GM23338 (cell line): ENCODE measurements at regions not wholly inside any gene's neighbourhood (a gene's known extent, or its start where the extent isn't known, plus 50 kb on each side); places are given as distances from the start of the nearest gene placed in this dataset.

Experiments
- ATAC-seq: fragments of 200-7000 bp; cut with Tn5 transposase; 3 replicates; pipeline ENCODE4 v1.9.1; 2020
- DNase-seq: peaks from one replicate; pipeline ENCODE4 v3.0.0-alpha.2; 2015; ENCODE audit warnings: low spot score
- H2AFZ ChIP-seq: fragments of 200-600 bp; sonication (generic); 2 replicates; pipeline ENCODE4 v1.8.0; 2016; ENCODE audit warnings: antibody characterized with exemption, mild to moderate bottlenecking, moderate library complexity
- H3F3A ChIP-seq: fragments of 200-600 bp; sonication (generic); replicated peaks from 2 replicates; pipeline ENCODE4 v1.8.0; 2017; ENCODE audit warnings: antibody characterized with exemption, mixed run types, low read depth
- H3K27ac ChIP-seq: fragments of 200-600 bp; sonication (generic); 2 replicates; pipeline ENCODE4 v1.6.1; 2016; ENCODE audit warnings: low read depth
- H3K27me3 ChIP-seq: fragments of 200-600 bp; sonication (generic); 2 replicates; pipeline ENCODE4 v1.8.0; 2016; ENCODE audit warnings: mild to moderate bottlenecking, mixed run types, moderate library complexity; ENCODE audit not compliant: insufficient read depth
- H3K36me3 ChIP-seq: fragments of 200-600 bp; sonication (generic); 2 replicates; pipeline ENCODE4 v1.8.0; 2016; ENCODE audit warnings: mild to moderate bottlenecking; ENCODE audit not compliant: insufficient read depth
- H3K4me1 ChIP-seq: fragments of 200-600 bp; sonication (generic); 2 replicates; pipeline ENCODE4 v1.8.0; 2016; ENCODE audit warnings: mild to moderate bottlenecking, moderate library complexity; ENCODE audit not compliant: insufficient read depth
- H3K4me2 ChIP-seq: fragments of 200-600 bp; sonication (generic); 2 replicates; pipeline ENCODE4 v1.7.1; 2017; ENCODE audit warnings: mixed run types
- H3K4me3 ChIP-seq: fragments of 200-600 bp; sonication (generic); 2 replicates; pipeline ENCODE4 v1.6.1; 2016; ENCODE audit warnings: mixed run types
- H3K79me2 ChIP-seq: fragments of 200-600 bp; sonication (generic); replicated peaks from 2 replicates; pipeline ENCODE4 v1.8.0; 2017; ENCODE audit warnings: mild to moderate bottlenecking; ENCODE audit not compliant: insufficient read depth
- H3K9me2 ChIP-seq: fragments of 200-600 bp; sonication (generic); 2 replicates; pipeline ENCODE4 v1.8.0; 2017; ENCODE audit not compliant: insufficient read depth
- H4K20me1 ChIP-seq: fragments of 200-600 bp; sonication (generic); replicated peaks from 2 replicates; pipeline ENCODE4 v1.8.0; 2017; ENCODE audit warnings: mild to moderate bottlenecking; ENCODE audit not compliant: insufficient read depth
- H3K27ac Mint-ChIP-seq: 2 replicates; pipeline ENCODE4 v1.8.0; 2020; ENCODE audit warnings: inconsistent platforms, mild to moderate bottlenecking, moderate library complexity, mixed read lengths
- H3K27me3 Mint-ChIP-seq: 3 replicates; pipeline ENCODE4 v1.8.0; 2022; ENCODE audit warnings: low read depth, mild to moderate bottlenecking, moderate library complexity, mixed read lengths, inconsistent platforms; ENCODE audit not compliant: insufficient read depth, poor library complexity
- H3K36me3 Mint-ChIP-seq: 3 replicates; pipeline ENCODE4 v1.8.0; 2021; ENCODE audit warnings: low read depth, mild to moderate bottlenecking, inconsistent platforms, moderate library complexity, mixed read lengths
- H3K4me1 Mint-ChIP-seq: 3 replicates; pipeline ENCODE4 v1.8.0; 2020; ENCODE audit warnings: mild to moderate bottlenecking, inconsistent platforms, mixed read lengths
- H3K4me3 Mint-ChIP-seq: 3 replicates; pipeline ENCODE4 v1.8.0; 2021; ENCODE audit warnings: moderate library complexity, mild to moderate bottlenecking, inconsistent platforms, mixed read lengths
- H3K9me3 Mint-ChIP-seq: 3 replicates; pipeline ENCODE4 v1.8.0; 2020; ENCODE audit warnings: moderate library complexity, mild to moderate bottlenecking, inconsistent platforms, mixed read lengths
- CREB1 ChIP-seq: fragments of 250-450 bp; sonication (Bioruptor Pico); IDR thresholded peaks from 2 replicates; pipeline ENCODE4 v1.5.0; 2020; ENCODE audit warnings: low read depth, mild to moderate bottlenecking, moderate library complexity
- EZH2phosphoT487 ChIP-seq: fragments of 200-600 bp; sonication (generic); IDR thresholded peaks from one replicate; pipeline ENCODE4 v1.8.1; 2018; ENCODE audit warnings: antibody characterized with exemption; ENCODE audit not compliant: unreplicated experiment
- JUNB ChIP-seq: IDR thresholded peaks from one replicate; pipeline ENCODE4 v1.6.1; 2016; ENCODE audit warnings: antibody characterized with exemption; ENCODE audit not compliant: unreplicated experiment
- NANOG ChIP-seq: IDR thresholded peaks from 2 replicates; pipeline ENCODE4 v1.6.1; 2016; ENCODE audit warnings: antibody characterized with exemption, borderline replicate concordance
- STAT1 ChIP-seq: IDR thresholded peaks from one replicate; pipeline ENCODE4 v1.6.1; 2016; ENCODE audit warnings: antibody characterized with exemption; ENCODE audit not compliant: unreplicated experiment
- ZNF331 ChIP-seq: fragments of 250-450 bp; sonication (Bioruptor Pico); IDR thresholded peaks from 2 replicates; pipeline ENCODE4 v1.5.0; 2020; ENCODE audit warnings: low read depth, mild to moderate bottlenecking, moderate library complexity
- TF ChIP-seq, protein P1 (sequence below): IDR thresholded peaks from 2 replicates; pipeline ENCODE4 v1.6.1; 2016; ENCODE audit warnings: antibody characterized with exemption
- TF ChIP-seq, protein P2 (sequence below), 2 experiments: fragments of 200-600 bp in 1 of 2; sonication (generic) in 1 of 2; conservative IDR thresholded peaks; 2 replicates each; pipeline versions ENCODE4 v1.5.1 to v1.6.1; 2016 to 2017; ENCODE audit warnings: antibody characterized with exemption in 2 of 2, low read depth in 2 of 2, mild to moderate bottlenecking in 2 of 2, moderate library complexity in 1 of 2
- TF ChIP-seq, protein P3 (sequence below): fragments of 250-450 bp; sonication (Bioruptor Pico); IDR thresholded peaks from 2 replicates; pipeline ENCODE4 v1.5.0; 2020; ENCODE audit warnings: mild to moderate bottlenecking, moderate library complexity

- Histone ChIP-seq H3K36me3 (no peaks in the 10 kb centered on the region), H3K4me1 (0 out of 2 replicates have a peak, but pooled peaks cover 4% of the 10 kb centered on the region), H3K4me2 (no peak overlapping the region), H3K9me2 (peaks cover 9% of the 10 kb centered on the region; the same call in 1 of the 2 replicates), H4K20me1 (no peaks in the 10 kb centered on the region), H3K4me3 (no peak overlapping the region), H3F3A (no peaks in the 10 kb centered on the region), H3K79me2 (no peaks in the 10 kb centered on the region), H3K27me3 (no peaks in the 10 kb centered on the region), H3K27ac (no peak overlapping the region), H2AFZ (no peak overlapping the region)
- no peak overlapping the region for H3K4me3 Mint-ChIP-seq
- DNase-seq (no peak), ATAC-seq (no peak)
- no peaks in the 10 kb centered on the region for H3K27me3 Mint-ChIP-seq
- H3K27ac Mint-ChIP-seq: no peak overlapping the region
- no peaks in the 10 kb centered on the region for H3K36me3 Mint-ChIP-seq
- peaks cover 6% of the 10 kb centered on the region for H3K4me1 Mint-ChIP-seq
- no peaks in the 10 kb centered on the region for H3K9me3 Mint-ChIP-seq
- TF ChIP-seq STAT1: no peak
- TF ChIP-seq ZNF331 (CRISPR knock-in tag): no peak
- TF ChIP-seq CREB1 (CRISPR knock-in tag): no peak
- TF ChIP-seq, protein P1, sequence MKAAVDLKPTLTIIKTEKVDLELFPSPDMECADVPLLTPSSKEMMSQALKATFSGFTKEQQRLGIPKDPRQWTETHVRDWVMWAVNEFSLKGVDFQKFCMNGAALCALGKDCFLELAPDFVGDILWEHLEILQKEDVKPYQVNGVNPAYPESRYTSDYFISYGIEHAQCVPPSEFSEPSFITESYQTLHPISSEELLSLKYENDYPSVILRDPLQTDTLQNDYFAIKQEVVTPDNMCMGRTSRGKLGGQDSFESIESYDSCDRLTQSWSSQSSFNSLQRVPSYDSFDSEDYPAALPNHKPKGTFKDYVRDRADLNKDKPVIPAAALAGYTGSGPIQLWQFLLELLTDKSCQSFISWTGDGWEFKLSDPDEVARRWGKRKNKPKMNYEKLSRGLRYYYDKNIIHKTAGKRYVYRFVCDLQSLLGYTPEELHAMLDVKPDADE: no peak
- TF ChIP-seq NANOG: no peak
- no peak for TF ChIP-seq JUNB
- TF ChIP-seq, protein P2, sequence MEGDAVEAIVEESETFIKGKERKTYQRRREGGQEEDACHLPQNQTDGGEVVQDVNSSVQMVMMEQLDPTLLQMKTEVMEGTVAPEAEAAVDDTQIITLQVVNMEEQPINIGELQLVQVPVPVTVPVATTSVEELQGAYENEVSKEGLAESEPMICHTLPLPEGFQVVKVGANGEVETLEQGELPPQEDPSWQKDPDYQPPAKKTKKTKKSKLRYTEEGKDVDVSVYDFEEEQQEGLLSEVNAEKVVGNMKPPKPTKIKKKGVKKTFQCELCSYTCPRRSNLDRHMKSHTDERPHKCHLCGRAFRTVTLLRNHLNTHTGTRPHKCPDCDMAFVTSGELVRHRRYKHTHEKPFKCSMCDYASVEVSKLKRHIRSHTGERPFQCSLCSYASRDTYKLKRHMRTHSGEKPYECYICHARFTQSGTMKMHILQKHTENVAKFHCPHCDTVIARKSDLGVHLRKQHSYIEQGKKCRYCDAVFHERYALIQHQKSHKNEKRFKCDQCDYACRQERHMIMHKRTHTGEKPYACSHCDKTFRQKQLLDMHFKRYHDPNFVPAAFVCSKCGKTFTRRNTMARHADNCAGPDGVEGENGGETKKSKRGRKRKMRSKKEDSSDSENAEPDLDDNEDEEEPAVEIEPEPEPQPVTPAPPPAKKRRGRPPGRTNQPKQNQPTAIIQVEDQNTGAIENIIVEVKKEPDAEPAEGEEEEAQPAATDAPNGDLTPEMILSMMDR (conservative IDR thresholded peaks at IDR 0.05; ENCODE audit: low read depth in 2 of 2): no peak
- TF ChIP-seq, protein P3, sequence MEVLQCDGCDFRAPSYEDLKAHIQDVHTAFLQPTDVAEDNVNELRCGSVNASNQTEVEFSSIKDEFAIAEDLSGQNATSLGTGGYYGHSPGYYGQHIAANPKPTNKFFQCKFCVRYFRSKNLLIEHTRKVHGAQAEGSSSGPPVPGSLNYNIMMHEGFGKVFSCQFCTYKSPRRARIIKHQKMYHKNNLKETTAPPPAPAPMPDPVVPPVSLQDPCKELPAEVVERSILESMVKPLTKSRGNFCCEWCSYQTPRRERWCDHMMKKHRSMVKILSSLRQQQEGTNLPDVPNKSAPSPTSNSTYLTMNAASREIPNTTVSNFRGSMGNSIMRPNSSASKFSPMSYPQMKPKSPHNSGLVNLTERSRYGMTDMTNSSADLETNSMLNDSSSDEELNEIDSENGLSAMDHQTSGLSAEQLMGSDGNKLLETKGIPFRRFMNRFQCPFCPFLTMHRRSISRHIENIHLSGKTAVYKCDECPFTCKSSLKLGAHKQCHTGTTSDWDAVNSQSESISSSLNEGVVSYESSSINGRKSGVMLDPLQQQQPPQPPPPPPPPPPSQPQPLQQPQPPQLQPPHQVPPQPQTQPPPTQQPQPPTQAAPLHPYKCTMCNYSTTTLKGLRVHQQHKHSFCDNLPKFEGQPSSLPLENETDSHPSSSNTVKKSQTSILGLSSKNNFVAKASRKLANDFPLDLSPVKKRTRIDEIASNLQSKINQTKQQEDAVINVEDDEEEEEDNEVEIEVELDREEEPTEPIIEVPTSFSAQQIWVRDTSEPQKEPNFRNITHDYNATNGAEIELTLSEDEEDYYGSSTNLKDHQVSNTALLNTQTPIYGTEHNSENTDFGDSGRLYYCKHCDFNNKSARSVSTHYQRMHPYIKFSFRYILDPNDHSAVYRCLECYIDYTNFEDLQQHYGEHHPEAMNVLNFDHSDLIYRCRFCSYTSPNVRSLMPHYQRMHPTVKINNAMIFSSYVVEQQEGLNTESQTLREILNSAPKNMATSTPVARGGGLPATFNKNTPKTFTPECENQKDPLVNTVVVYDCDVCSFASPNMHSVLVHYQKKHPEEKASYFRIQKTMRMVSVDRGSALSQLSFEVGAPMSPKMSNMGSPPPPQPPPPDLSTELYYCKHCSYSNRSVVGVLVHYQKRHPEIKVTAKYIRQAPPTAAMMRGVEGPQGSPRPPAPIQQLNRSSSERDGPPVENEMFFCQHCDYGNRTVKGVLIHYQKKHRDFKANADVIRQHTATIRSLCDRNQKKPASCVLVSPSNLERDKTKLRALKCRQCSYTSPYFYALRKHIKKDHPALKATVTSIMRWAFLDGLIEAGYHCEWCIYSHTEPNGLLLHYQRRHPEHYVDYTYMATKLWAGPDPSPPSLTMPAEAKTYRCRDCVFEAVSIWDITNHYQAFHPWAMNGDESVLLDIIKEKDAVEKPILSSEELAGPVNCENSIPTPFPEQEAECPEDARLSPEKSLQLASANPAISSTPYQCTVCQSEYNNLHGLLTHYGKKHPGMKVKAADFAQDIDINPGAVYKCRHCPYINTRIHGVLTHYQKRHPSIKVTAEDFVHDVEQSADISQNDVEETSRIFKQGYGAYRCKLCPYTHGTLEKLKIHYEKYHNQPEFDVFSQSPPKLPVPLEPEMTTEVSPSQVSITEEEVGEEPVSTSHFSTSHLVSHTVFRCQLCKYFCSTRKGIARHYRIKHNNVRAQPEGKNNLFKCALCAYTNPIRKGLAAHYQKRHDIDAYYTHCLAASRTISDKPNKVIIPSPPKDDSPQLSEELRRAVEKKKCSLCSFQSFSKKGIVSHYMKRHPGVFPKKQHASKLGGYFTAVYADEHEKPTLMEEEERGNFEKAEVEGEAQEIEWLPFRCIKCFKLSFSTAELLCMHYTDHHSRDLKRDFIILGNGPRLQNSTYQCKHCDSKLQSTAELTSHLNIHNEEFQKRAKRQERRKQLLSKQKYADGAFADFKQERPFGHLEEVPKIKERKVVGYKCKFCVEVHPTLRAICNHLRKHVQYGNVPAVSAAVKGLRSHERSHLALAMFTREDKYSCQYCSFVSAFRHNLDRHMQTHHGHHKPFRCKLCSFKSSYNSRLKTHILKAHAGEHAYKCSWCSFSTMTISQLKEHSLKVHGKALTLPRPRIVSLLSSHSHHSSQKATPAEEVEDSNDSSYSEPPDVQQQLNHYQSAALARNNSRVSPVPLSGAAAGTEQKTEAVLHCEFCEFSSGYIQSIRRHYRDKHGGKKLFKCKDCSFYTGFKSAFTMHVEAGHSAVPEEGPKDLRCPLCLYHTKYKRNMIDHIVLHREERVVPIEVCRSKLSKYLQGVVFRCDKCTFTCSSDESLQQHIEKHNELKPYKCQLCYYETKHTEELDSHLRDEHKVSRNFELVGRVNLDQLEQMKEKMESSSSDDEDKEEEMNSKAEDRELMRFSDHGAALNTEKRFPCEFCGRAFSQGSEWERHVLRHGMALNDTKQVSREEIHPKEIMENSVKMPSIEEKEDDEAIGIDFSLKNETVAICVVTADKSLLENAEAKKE: no peak
- no peak for TF ChIP-seq EZH2phosphoT487
These were observed 145.0 kb upstream of the MCTP2 start for GRCh38 chr15:94086341-94086740.
